SK-N-SH (cell line): ENCODE measurements at regions not wholly inside any gene's neighbourhood (a gene's known extent, or its start where the extent isn't known, plus 50 kb on each side); places are given as distances from the start of the nearest gene placed in this dataset.

Experiments used
- CTCF ChIA-PET: fragments of 300-600, 350-600 bp; formaldehyde crosslinking; extraction: SDS; loops from one replicate; lab custom pipeline; 2021; lab: Yijun Ruan, JAX
- POLR2A ChIA-PET: fragments of 350-600 bp; sonication (Branson Sonifier 250); formaldehyde crosslinking; extraction: SDS; loops from one replicate; lab custom pipeline; 2020; ENCODE audit warnings: antibody characterized with exemption, inconsistent platforms; lab: Yijun Ruan, JAX
- DNase-seq: peaks from one replicate; pipeline ENCODE4 v3.0.0; 2012
- H2AFZ ChIP-seq: fragments of 200-600 bp; sonication (generic); 2 replicates; pipeline ENCODE4 v1.8.1; 2016; ENCODE audit warnings: antibody characterized with exemption, mild to moderate bottlenecking, low read depth
- H3F3A ChIP-seq: fragments of 200-600 bp; sonication (generic); replicated peaks from 2 replicates; pipeline ENCODE3; 2016; ENCODE audit warnings: antibody characterized with exemption, mild to moderate bottlenecking; ENCODE audit not compliant: insufficient read depth
- H3K27ac ChIP-seq, 2 experiments: fragments of 200-500 bp in 1 of 2; fragments of 200-600 bp in 1 of 2; sonication (Bioruptor generic) in 1 of 2; sonication (generic), shearing (Covaris generic) in 1 of 2; 2 replicates each; pipeline versions ENCODE4 v1.5.1 to v1.6.1; 2014 to 2016; ENCODE audit warnings: low read depth in 2 of 2, inconsistent platforms in 1 of 2, low read length in 1 of 2, mild to moderate bottlenecking in 1 of 2, mixed read lengths in 1 of 2
- H3K27me3 ChIP-seq: fragments of 200-600 bp; sonication (generic), shearing (Covaris generic); 2 replicates; pipeline ENCODE4 v1.6.1; 2016; ENCODE audit warnings: mixed run types; ENCODE audit not compliant: insufficient read depth
- H3K36me3 ChIP-seq, 2 experiments: fragments of 200-500 bp in 1 of 2; fragments of 200-600 bp in 1 of 2; sonication (Bioruptor generic) in 1 of 2; sonication (generic) in 1 of 2; replicated peaks in 1 of 2; 2 replicates each; pipeline versions ENCODE3 to v1.5.1; 2014 to 2016; ENCODE audit warnings: low read length in 1 of 2, mild to moderate bottlenecking in 1 of 2; ENCODE audit not compliant: insufficient read depth in 2 of 2, control insufficient read depth in 1 of 2
- H3K4me1 ChIP-seq, 2 experiments: fragments of 200-500 bp in 1 of 2; fragments of 200-600 bp in 1 of 2; sonication (Bioruptor generic) in 1 of 2; sonication (generic), shearing (Covaris generic) in 1 of 2; 2 replicates each; pipeline versions ENCODE4 v1.5.1 to v1.6.1; 2014 to 2016; ENCODE audit warnings: low read depth in 1 of 2, low read length in 1 of 2, mixed run types in 1 of 2; ENCODE audit not compliant: insufficient read depth in 2 of 2, control insufficient read depth in 1 of 2
- H3K4me2 ChIP-seq: fragments of 200-600 bp; sonication (generic), shearing (Covaris generic); 2 replicates; pipeline ENCODE4 v1.6.1; 2017; ENCODE audit warnings: mixed run types
- H3K4me3 ChIP-seq, 2 experiments: fragments of 200-500 bp in 1 of 2; fragments of 200-600 bp in 1 of 2; sonication (Bioruptor generic) in 1 of 2; sonication (generic), shearing (Covaris generic) in 1 of 2; 2 replicates each; pipeline versions ENCODE4 v1.5.1 to v1.8.1; 2014 to 2016; ENCODE audit warnings: low read depth in 2 of 2, inconsistent platforms in 1 of 2, low read length in 1 of 2, mild to moderate bottlenecking in 1 of 2, mixed read lengths in 1 of 2, moderate library complexity in 1 of 2
- H3K79me2 ChIP-seq: fragments of 200-600 bp; sonication (generic); 2 replicates; pipeline ENCODE4 v1.8.1; 2017; ENCODE audit warnings: mild to moderate bottlenecking; ENCODE audit not compliant: insufficient read depth
- H3K9ac ChIP-seq: fragments of 200-600 bp; sonication (generic); 2 replicates; pipeline ENCODE4 v1.6.1; 2017; ENCODE audit warnings: mixed run types
- H3K9me2 ChIP-seq: fragments of 200-600 bp; sonication (generic); 2 replicates; pipeline ENCODE4 v1.6.1; 2017; ENCODE audit warnings: mixed run types
- H3K9me3 ChIP-seq: fragments of 200-600 bp; sonication (generic); 2 replicates; pipeline ENCODE4 v1.6.1; 2017; ENCODE audit warnings: mixed run types, mild to moderate bottlenecking, moderate library complexity
- H4K20me1 ChIP-seq: fragments of 200-600 bp; sonication (generic); 2 replicates; pipeline ENCODE4 v1.6.1; 2017; ENCODE audit warnings: mild to moderate bottlenecking, mixed run types; ENCODE audit not compliant: insufficient read depth
- CTCF ChIP-seq: fragments of 200-600 bp; sonication (generic); IDR thresholded peaks from 2 replicates; pipeline ENCODE4 v1.6.1; 2017; ENCODE audit warnings: antibody characterized with exemption, mild to moderate bottlenecking, moderate library complexity
- EP300 ChIP-seq, 2 experiments: IDR thresholded peaks; 2 replicates each; pipeline versions ENCODE4 v1.4.0 to v1.6.1; 2012; ENCODE audit warnings: borderline replicate concordance in 1 of 2, low read depth in 1 of 2, low read length in 1 of 2
- EZH2phosphoT487 ChIP-seq: fragments of 200-600 bp; sonication (generic); IDR thresholded peaks from 2 replicates; pipeline ENCODE4 v1.6.1; 2017; ENCODE audit warnings: low read depth, mixed run types, mild to moderate bottlenecking, antibody characterized with exemption, moderate library complexity, borderline replicate concordance
- JUND ChIP-seq: IDR thresholded peaks from 2 replicates; pipeline ENCODE4 v1.4.0; 2012
- MEF2A ChIP-seq: IDR thresholded peaks from 2 replicates; pipeline ENCODE4 v1.4.0; 2012; ENCODE audit warnings: low read depth, borderline replicate concordance
- RCOR1 ChIP-seq: fragments of 150-350 bp; IDR thresholded peaks from 2 replicates; pipeline ENCODE4 v1.6.1; 2017; ENCODE audit warnings: antibody characterized with exemption, low read length
- REST ChIP-seq: IDR thresholded peaks from 2 replicates; pipeline ENCODE4 v1.6.1; 2012; ENCODE audit warnings: mild to moderate bottlenecking, low read depth, low read length, moderate library complexity
- TCF12 ChIP-seq: IDR thresholded peaks from 2 replicates; pipeline ENCODE4 v1.4.0; 2012
- TEAD4 ChIP-seq: IDR thresholded peaks from 2 replicates; pipeline ENCODE4 v1.4.0; 2012; ENCODE audit warnings: mild to moderate bottlenecking, borderline replicate concordance; ENCODE audit not compliant: insufficient read depth
- USF1 ChIP-seq: IDR thresholded peaks from 2 replicates; pipeline ENCODE4 v1.4.0; 2012; ENCODE audit warnings: low read depth, borderline replicate concordance
- USF2 ChIP-seq: fragments of 150-350 bp; IDR thresholded peaks from 2 replicates; pipeline ENCODE4 v1.6.1; 2017; ENCODE audit warnings: antibody characterized with exemption, low read length, low read depth, borderline replicate concordance
- YY1 ChIP-seq: IDR thresholded peaks from 2 replicates; pipeline ENCODE4 v1.4.0; 2012; ENCODE audit warnings: low read depth, mild to moderate bottlenecking
- WGBS: methylation state at CpG from one replicate; pipeline ENCODE4 v1.1.6; 2017; ENCODE audit warnings: low lambda C conversion rate; 5-methylcytosine and 5-hydroxymethylcytosine counted together
- TF ChIP-seq, protein P1 (sequence below): IDR thresholded peaks from 2 replicates; pipeline ENCODE4; 2012

GRCh38 chr20:57947421-57948179, 237.8 kb upstream of the PMEPA1 start (continued):
- TF ChIP-seq, protein P1, sequence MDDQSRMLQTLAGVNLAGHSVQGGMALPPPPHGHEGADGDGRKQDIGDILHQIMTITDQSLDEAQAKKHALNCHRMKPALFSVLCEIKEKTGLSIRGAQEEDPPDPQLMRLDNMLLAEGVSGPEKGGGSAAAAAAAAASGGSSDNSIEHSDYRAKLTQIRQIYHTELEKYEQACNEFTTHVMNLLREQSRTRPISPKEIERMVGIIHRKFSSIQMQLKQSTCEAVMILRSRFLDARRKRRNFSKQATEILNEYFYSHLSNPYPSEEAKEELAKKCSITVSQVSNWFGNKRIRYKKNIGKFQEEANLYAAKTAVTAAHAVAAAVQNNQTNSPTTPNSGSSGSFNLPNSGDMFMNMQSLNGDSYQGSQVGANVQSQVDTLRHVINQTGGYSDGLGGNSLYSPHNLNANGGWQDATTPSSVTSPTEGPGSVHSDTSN: 0 out of 2 replicates have a peak, but pooled peaks have one; percentile 16

GRCh38 chr20:57946559-57947315, 236.9 kb upstream of the PMEPA1 start:
- DNase-seq: no peak
- H3K36me3 ChIP-seq: no peaks in the 10 kb centered on the region
- POLR2A ChIA-PET: no interaction called here
- H3K27me3 ChIP-seq: no peaks in the 10 kb centered on the region
- no peaks in the 10 kb centered on the region for H4K20me1 ChIP-seq
- peaks cover 0 to 10% of the 10 kb centered on the region in 2 experiments; a peak in 2 of 4 replicates for H3K4me1 ChIP-seq
- H3K9me3 ChIP-seq: no peaks in the 10 kb centered on the region
- 76% methylated on average over 7 of the region's 8 CpGs for WGBS
- no peak overlapping the region for H2AFZ ChIP-seq
- no peak overlapping the region; the same call in 1 of the 2 replicates for H3K4me2 ChIP-seq
- H3K27ac ChIP-seq: peak overlapping the region in 1 of 2 experiments; percentile 74; a peak in 2 of 4 replicates
- no peak for TF ChIP-seq TCF12
- no peak overlapping the region for H3K4me3 ChIP-seq
- no peaks in the 10 kb centered on the region for H3K9me2 ChIP-seq
- no peaks in the 10 kb centered on the region for H3K79me2 ChIP-seq
- H3F3A ChIP-seq: peaks cover 11% of the 10 kb centered on the region
- CTCF ChIA-PET: no interaction called here
- no peak overlapping the region for H3K9ac ChIP-seq

DNA sequence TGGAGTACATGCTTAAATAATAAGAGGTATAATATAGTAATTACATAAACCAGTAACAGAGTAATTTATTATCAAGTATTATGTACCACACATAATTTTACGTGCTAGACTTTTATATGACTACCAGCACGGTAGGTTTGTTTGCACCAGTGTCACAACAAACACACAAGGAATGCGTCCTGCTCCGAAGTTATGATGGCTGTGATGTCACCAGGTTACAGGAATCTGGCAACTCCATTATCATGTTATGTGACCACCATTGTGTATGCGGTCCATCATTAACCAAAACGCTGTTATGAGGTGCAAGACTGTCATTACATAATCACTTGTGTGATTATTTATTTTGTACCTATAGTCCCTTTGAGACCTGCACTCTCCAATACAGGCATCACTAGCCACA, 235.2 kb upstream of the PMEPA1 start:
- POLR2A ChIA-PET: no interaction called here
- TF ChIP-seq EP300 (IDR thresholded peaks at IDR 0.05; ENCODE audit: borderline replicate concordance in 1 of 2, low read depth in 1 of 2, low read length in 1 of 2) (no peak), YY1 (no peak), USF2 (no peak), TEAD4 (no peak), CTCF (no peak), USF1 (no peak), JUND (no peak), MEF2A (no peak), EZH2phosphoT487 (no peak), RCOR1 (no peak), REST (no peak), TCF12 (no peak)

More for the DNA sequence above, 235.2 kb upstream of the PMEPA1 start:
- no peaks in the 10 kb centered on the region for H3K79me2 ChIP-seq
- no peaks in the 10 kb centered on the region for H3K9me3 ChIP-seq
- no peaks in the 10 kb centered on the region for H3K27me3 ChIP-seq
- peaks cover 11% of the 10 kb centered on the region for H3F3A ChIP-seq
- no peaks in the 10 kb centered on the region for H3K9me2 ChIP-seq
- 81% methylated on average over 6 of the region's 6 CpGs for WGBS
- H3K4me2 ChIP-seq: no peak overlapping the region
- CTCF ChIA-PET: interaction anchor here (1.0 to 1.3 kb wide), 2 partner anchors 291 to 349 kb away, joined by 3 to 4 read pairs; no protein-coding TSS in a partner anchor
- H4K20me1 ChIP-seq: no peaks in the 10 kb centered on the region
- H3K4me1 ChIP-seq: peaks cover 0 to 21% of the 10 kb centered on the region in 2 experiments; a peak in 2 of 4 replicates
- no peak for DNase-seq
- H3K27ac ChIP-seq: no peak overlapping the region
- no peak overlapping the region for H3K9ac ChIP-seq
- no peaks in the 10 kb centered on the region for H3K36me3 ChIP-seq
- no peak overlapping the region for H2AFZ ChIP-seq
- no peak overlapping the region for H3K4me3 ChIP-seq
